22Rv1 (cell line): ENCODE measurements at regions not wholly inside any gene's neighbourhood (a gene's known extent, or its start where the extent isn't known, plus 50 kb on each side); places are given as distances from the start of the nearest gene placed in this dataset.

ENCODE experiments used
- H3K27ac ChIP-seq: fragments of 450-650 bp; 2 replicates; pipeline ENCODE4 v1.5.1; 2017
- ZFX ChIP-seq: fragments of 450-650 bp; IDR thresholded peaks from 2 replicates; pipeline ENCODE4 v1.6.1; 2017; ENCODE audit warnings: antibody characterized with exemption, borderline replicate concordance
- TF ChIP-seq, protein P1 (sequence below): fragments of 450-650 bp; IDR thresholded peaks from 2 replicates; pipeline ENCODE4 v1.5.1; 2017; ENCODE audit warnings: mild to moderate bottlenecking

- TF ChIP-seq, protein P1, sequence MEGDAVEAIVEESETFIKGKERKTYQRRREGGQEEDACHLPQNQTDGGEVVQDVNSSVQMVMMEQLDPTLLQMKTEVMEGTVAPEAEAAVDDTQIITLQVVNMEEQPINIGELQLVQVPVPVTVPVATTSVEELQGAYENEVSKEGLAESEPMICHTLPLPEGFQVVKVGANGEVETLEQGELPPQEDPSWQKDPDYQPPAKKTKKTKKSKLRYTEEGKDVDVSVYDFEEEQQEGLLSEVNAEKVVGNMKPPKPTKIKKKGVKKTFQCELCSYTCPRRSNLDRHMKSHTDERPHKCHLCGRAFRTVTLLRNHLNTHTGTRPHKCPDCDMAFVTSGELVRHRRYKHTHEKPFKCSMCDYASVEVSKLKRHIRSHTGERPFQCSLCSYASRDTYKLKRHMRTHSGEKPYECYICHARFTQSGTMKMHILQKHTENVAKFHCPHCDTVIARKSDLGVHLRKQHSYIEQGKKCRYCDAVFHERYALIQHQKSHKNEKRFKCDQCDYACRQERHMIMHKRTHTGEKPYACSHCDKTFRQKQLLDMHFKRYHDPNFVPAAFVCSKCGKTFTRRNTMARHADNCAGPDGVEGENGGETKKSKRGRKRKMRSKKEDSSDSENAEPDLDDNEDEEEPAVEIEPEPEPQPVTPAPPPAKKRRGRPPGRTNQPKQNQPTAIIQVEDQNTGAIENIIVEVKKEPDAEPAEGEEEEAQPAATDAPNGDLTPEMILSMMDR: no peak
- TF ChIP-seq ZFX: no peak
- no peak overlapping the region for H3K27ac ChIP-seq
Measured at GRCh38 chr6:9984607-9985006, 430.3 kb downstream of the TFAP2A start.

DNA sequence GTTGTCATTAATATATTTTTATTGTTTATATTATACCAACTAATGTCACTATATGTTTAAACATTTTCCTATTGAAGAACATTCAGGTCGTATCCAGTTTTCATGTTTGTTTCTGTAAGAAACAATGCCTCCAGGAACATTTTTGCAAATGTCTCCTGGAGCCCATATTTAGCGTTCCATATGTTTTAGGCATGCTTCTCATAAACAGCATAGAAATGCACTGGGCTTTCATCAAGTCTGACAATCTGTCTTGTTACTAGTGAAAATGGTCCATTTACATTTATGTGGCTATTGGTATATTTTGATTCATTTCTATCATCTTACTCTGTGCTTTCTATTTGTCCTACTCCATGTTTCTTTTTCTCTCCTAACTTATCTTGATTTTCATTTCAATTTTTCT lies 431.7 kb downstream of the TFAP2A start:
- no peak for TF ChIP-seq ZFX
- H3K27ac ChIP-seq: no peak overlapping the region

DNA sequence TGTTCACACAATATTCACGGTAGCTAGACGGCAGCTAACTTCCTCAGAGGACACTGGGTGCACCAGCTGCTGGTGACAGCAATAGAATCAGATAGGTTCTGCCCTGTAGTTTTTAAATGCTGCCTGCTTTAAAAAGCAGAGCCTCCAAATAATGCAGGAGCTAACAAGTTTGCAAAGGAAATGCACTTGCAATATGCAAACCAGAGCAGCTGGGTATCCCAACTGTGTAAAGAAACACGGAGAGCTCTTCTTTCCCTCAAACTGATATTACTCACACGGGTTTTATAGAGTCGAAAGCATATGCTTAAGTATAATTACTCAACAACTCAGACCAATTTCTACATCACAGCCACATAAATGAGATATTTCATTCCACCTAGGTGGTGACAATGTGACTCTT lies 432.7 kb downstream of the TFAP2A start:
- no peak overlapping the region for H3K27ac ChIP-seq
- no peak for TF ChIP-seq ZFX
- TF ChIP-seq, protein P1: no peak

GRCh38 chr6:9979996-9980395 lies 434.9 kb downstream of the TFAP2A start:
- TF ChIP-seq ZFX: no peak
- TF ChIP-seq, protein P1: no peak
- no peak overlapping the region for H3K27ac ChIP-seq

DNA sequence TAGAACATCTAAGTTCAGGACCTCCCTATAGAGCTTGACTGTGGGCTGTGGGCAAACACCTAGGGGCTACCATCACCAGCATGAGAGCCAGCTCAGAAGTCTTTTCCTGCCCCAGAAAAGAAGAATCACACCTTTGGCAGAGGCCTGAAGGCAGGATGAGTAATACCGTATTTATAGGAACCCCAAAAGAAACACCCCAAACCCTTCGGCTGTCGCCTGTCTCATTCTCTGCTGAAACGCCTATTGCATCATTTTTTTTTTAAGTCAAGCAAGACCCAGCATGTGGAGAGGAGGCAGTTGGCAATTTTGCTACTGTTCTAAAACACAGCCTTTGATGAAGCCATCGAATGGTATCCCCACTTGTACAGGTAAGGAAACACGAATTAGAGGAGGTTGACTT lies 436.4 kb downstream of the TFAP2A start:
- TF ChIP-seq, protein P1: no peak
- no peak for TF ChIP-seq ZFX
- H3K27ac ChIP-seq: no peak overlapping the region

DNA sequence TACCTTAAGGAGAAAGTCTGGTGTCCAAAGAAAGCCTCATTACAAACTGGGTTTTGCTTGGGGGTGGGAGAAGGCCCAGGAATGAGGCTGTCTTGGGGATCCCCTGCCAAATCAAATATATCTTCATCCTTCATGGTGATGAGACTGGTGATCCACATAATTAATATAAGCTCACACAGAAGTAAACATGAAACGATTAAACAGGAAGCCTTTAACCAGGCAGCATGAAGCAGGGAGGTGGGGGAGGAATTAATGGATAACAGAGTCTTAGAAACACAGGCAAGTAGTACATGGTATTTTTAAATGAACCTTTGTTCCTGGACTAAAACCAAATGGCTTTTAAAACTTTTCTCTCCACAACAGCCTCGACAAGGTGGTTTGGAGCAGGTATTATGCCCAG lies 437.5 kb downstream of the TFAP2A start:
- H3K27ac ChIP-seq: no peak overlapping the region
- TF ChIP-seq, protein P1: no peak
- TF ChIP-seq ZFX: no peak

GRCh38 chr6:9961646-9962045 lies 453.2 kb downstream of the TFAP2A start:
- H3K27ac ChIP-seq: no peak overlapping the region
- TF ChIP-seq ZFX: no peak
- TF ChIP-seq, protein P1: no peak

- H3K27ac ChIP-seq: no peak overlapping the region
- TF ChIP-seq ZFX: no peak
- TF ChIP-seq, protein P1: no peak
Measured at GRCh38 chr6:9957215-9957759, 457.6 kb downstream of the TFAP2A start.
